Astrocyte (in vitro differentiated cells and primary cell): ENCODE measurements at regions not wholly inside any gene's neighbourhood (a gene's known extent, or its start where the extent isn't known, plus 50 kb on each side); places are given as distances from the start of the nearest gene placed in this dataset.

Experiments used
- DNase-seq: peaks from one replicate; pipeline ENCODE4 v3.0.0-alpha.2; 2010; ENCODE audit warnings: low read depth
- FAIRE-seq: peaks from 2 replicates; lab custom pipeline; 2011; peaks lifted over from hg19 to GRCh38; lab: Jason Lieb, UNC
- H2AFZ ChIP-seq: 2 replicates; pipeline ENCODE4 v1.6.0; 2012; ENCODE audit warnings: low read depth, low read length, inconsistent platforms
- H3K27ac ChIP-seq: 2 replicates; pipeline ENCODE4 v1.5.1; 2011; ENCODE audit warnings: low read depth, low read length, inconsistent platforms
- H3K27me3 ChIP-seq: 2 replicates; pipeline ENCODE4 v1.6.0; 2011; ENCODE audit warnings: low read length, inconsistent platforms; ENCODE audit not compliant: insufficient read depth
- H3K36me3 ChIP-seq: 2 replicates; pipeline ENCODE4 v1.5.1; 2011; ENCODE audit warnings: low read length, inconsistent platforms; ENCODE audit not compliant: insufficient read depth
- H3K4me1 ChIP-seq: 2 replicates; pipeline ENCODE4 v1.5.1; 2011; ENCODE audit warnings: low read length, inconsistent platforms; ENCODE audit not compliant: insufficient read depth
- H3K4me2 ChIP-seq: 2 replicates; pipeline ENCODE4 v1.6.0; 2012; ENCODE audit warnings: low read length, inconsistent platforms
- H3K4me3 ChIP-seq: 2 replicates; pipeline ENCODE4 v1.5.1; 2011; ENCODE audit warnings: low read depth, mild to moderate bottlenecking, low read length, inconsistent platforms; ENCODE audit not compliant: insufficient read depth
- H3K79me2 ChIP-seq: 2 replicates; pipeline ENCODE4 v1.6.0; 2012; ENCODE audit warnings: mild to moderate bottlenecking, low read length, inconsistent platforms; ENCODE audit not compliant: insufficient read depth
- H3K9ac ChIP-seq: 2 replicates; pipeline ENCODE4 v1.6.0; 2012; ENCODE audit warnings: mild to moderate bottlenecking, low read length, inconsistent platforms
- H3K9me3 ChIP-seq: 2 replicates; pipeline ENCODE4 v1.5.1; 2012; ENCODE audit warnings: low read depth, mild to moderate bottlenecking, low read length, inconsistent platforms; ENCODE audit not compliant: insufficient read depth
- H4K20me1 ChIP-seq: 2 replicates; pipeline ENCODE4 v1.6.0; 2012; ENCODE audit warnings: low read length, inconsistent platforms; ENCODE audit not compliant: insufficient read depth
- H3K27ac Mint-ChIP-seq: one replicate; pipeline ENCODE4 v1.8.0; 2021; ENCODE audit warnings: mild to moderate bottlenecking, mixed read lengths; ENCODE audit not compliant: unreplicated experiment
- H3K27me3 Mint-ChIP-seq: one replicate; pipeline ENCODE4 v1.8.0; 2021; ENCODE audit warnings: low read depth, mixed read lengths; ENCODE audit not compliant: unreplicated experiment
- H3K36me3 Mint-ChIP-seq: one replicate; pipeline ENCODE4 v1.8.0; 2021; ENCODE audit warnings: low read depth, mixed read lengths; ENCODE audit not compliant: unreplicated experiment
- H3K4me1 Mint-ChIP-seq: one replicate; pipeline ENCODE4 v1.8.0; 2021; ENCODE audit warnings: low read depth, mixed read lengths; ENCODE audit not compliant: unreplicated experiment
- H3K4me3 Mint-ChIP-seq: one replicate; pipeline ENCODE4 v1.8.0; 2021; ENCODE audit warnings: mild to moderate bottlenecking, moderate library complexity, mixed read lengths; ENCODE audit not compliant: unreplicated experiment
- H3K9me3 Mint-ChIP-seq: one replicate; pipeline ENCODE4 v1.8.0; 2021; ENCODE audit warnings: mild to moderate bottlenecking, mixed read lengths; ENCODE audit not compliant: unreplicated experiment
- CTCF ChIP-seq: IDR thresholded peaks from 2 replicates; pipeline ENCODE4 v1.5.1; 2011; ENCODE audit warnings: low read depth, mild to moderate bottlenecking, inconsistent platforms, low read length, moderate library complexity; ENCODE audit not compliant: insufficient read depth
- EZH2 ChIP-seq: IDR thresholded peaks from 2 replicates; pipeline ENCODE4 v1.6.1; 2012; ENCODE audit warnings: mild to moderate bottlenecking, low read length, inconsistent platforms; ENCODE audit not compliant: insufficient read depth

GRCh38 chr3:164144824-164145223, 933.5 kb downstream of the SI start:
- H3K4me2 ChIP-seq: no peak overlapping the region
- no peak overlapping the region for H3K9ac ChIP-seq
- no peak overlapping the region for H3K27ac ChIP-seq
- H4K20me1 ChIP-seq: no peaks in the 10 kb centered on the region
- H2AFZ ChIP-seq: no peak overlapping the region
- no peak for DNase-seq
- H3K36me3 ChIP-seq: no peaks in the 10 kb centered on the region
- H3K79me2 ChIP-seq: no peaks in the 10 kb centered on the region
- TF ChIP-seq CTCF (no peak), EZH2 (no peak)
- Mint-ChIP-seq H3K9me3 (peaks cover 11% of the 10 kb centered on the region), H3K36me3 (no peaks in the 10 kb centered on the region), H3K4me1 (no peaks in the 10 kb centered on the region), H3K27me3 (no peaks in the 10 kb centered on the region), H3K4me3 (no peak overlapping the region), H3K27ac (no peak overlapping the region)
- FAIRE-seq: no peak
- no peaks in the 10 kb centered on the region for H3K4me1 ChIP-seq
- no peak overlapping the region for H3K4me3 ChIP-seq
- H3K27me3 ChIP-seq: no peaks in the 10 kb centered on the region
- peaks cover 10% of the 10 kb centered on the region for H3K9me3 ChIP-seq

- Histone ChIP-seq H3K4me3 (no peak overlapping the region), H3K9ac (no peak overlapping the region), H2AFZ (no peak overlapping the region), H3K36me3 (no peaks in the 10 kb centered on the region), H3K27ac (no peak overlapping the region), H3K27me3 (no peaks in the 10 kb centered on the region), H3K9me3 (no peaks in the 10 kb centered on the region), H3K4me2 (no peak overlapping the region), H3K79me2 (no peaks in the 10 kb centered on the region), H3K4me1 (no peaks in the 10 kb centered on the region), H4K20me1 (no peaks in the 10 kb centered on the region)
- Mint-ChIP-seq H3K36me3 (no peaks in the 10 kb centered on the region), H3K4me3 (no peak overlapping the region), H3K27ac (no peak overlapping the region), H3K4me1 (no peaks in the 10 kb centered on the region), H3K27me3 (no peaks in the 10 kb centered on the region), H3K9me3 (no peaks in the 10 kb centered on the region)
- DNase-seq (no peak), FAIRE-seq (no peak)
- TF ChIP-seq CTCF: no peak
- no peak for TF ChIP-seq EZH2
Measured at GRCh38 chr3:164132878-164133277, 945.4 kb downstream of the SI start.

GRCh38 chr3:164113371-164114332, 964.6 kb downstream of the SI start:
- Histone ChIP-seq H3K27me3 (no peaks in the 10 kb centered on the region), H3K9me3 (peaks cover 3% of the 10 kb centered on the region), H3K4me2 (no peak overlapping the region), H3K36me3 (no peaks in the 10 kb centered on the region), H2AFZ (no peak overlapping the region), H3K79me2 (no peaks in the 10 kb centered on the region), H4K20me1 (no peaks in the 10 kb centered on the region), H3K4me3 (no peak overlapping the region), H3K4me1 (no peaks in the 10 kb centered on the region), H3K9ac (no peak overlapping the region), H3K27ac (no peak overlapping the region)
- TF ChIP-seq EZH2: no peak
- TF ChIP-seq CTCF: no peak
- H3K9me3 Mint-ChIP-seq: peaks cover 6% of the 10 kb centered on the region
- no peaks in the 10 kb centered on the region for H3K27me3 Mint-ChIP-seq
- FAIRE-seq: no peak
- no peak for DNase-seq
- H3K4me1 Mint-ChIP-seq: no peaks in the 10 kb centered on the region
- H3K4me3 Mint-ChIP-seq: no peak overlapping the region
- no peaks in the 10 kb centered on the region for H3K36me3 Mint-ChIP-seq
- no peak overlapping the region for H3K27ac Mint-ChIP-seq
